OCI-LY7 (cell line): ENCODE measurements at regions not wholly inside any gene's neighbourhood (a gene's known extent, or its start where the extent isn't known, plus 50 kb on each side); places are given as distances from the start of the nearest gene placed in this dataset.

Experiments used
- BruUV-seq: library from RNA; stranded (reverse); fragments of 400-500 nt; replicated peaks from 2 replicates; lab custom pipeline; 2021; lab: Mats Ljungman, UMichigan
- CTCF ChIA-PET: fragments of 300-600 bp; sonication (Branson Sonifier 250); formaldehyde crosslinking; loops from one replicate; lab custom pipeline; 2022; ENCODE audit warnings: antibody characterized with exemption; ENCODE audit not compliant: unreplicated experiment; lab: Charles Lee
- POLR2A ChIA-PET: fragments of 300-600 bp; sonication (Branson Sonifier 250); formaldehyde crosslinking; loops from one replicate; lab custom pipeline; 2022; ENCODE audit warnings: antibody characterized with exemption; lab: Charles Lee
- DNase-seq: peaks from one replicate; pipeline ENCODE4 v3.0.0-alpha.2; 2015; ENCODE audit warnings: low spot score
- H2AFZ ChIP-seq: fragments of 200-600 bp; sonication (generic), shearing (Covaris generic); 2 replicates; pipeline ENCODE4 v1.6.1; 2014; ENCODE audit warnings: mild to moderate bottlenecking, antibody characterized with exemption, low read length, moderate library complexity
- H3K27ac ChIP-seq: fragments of 200-600 bp; sonication (generic); 2 replicates; pipeline ENCODE4 v1.5.1; 2014; ENCODE audit warnings: mixed run types, low read depth, mild to moderate bottlenecking, moderate library complexity, low read length, inconsistent platforms; ENCODE audit not compliant: poor library complexity, severe bottlenecking
- H3K36me3 ChIP-seq: fragments of 200-600 bp; sonication (generic); 2 replicates; pipeline ENCODE4 v1.6.1; 2014; ENCODE audit warnings: mild to moderate bottlenecking, antibody characterized with exemption, low read length, moderate library complexity, mixed read lengths; ENCODE audit not compliant: insufficient read depth
- H3K4me1 ChIP-seq: fragments of 200-600 bp; sonication (generic); 2 replicates; pipeline ENCODE4 v1.5.1; 2014; ENCODE audit warnings: mild to moderate bottlenecking, low read length; ENCODE audit not compliant: insufficient read depth, poor library complexity, severe bottlenecking
- H3K4me2 ChIP-seq: fragments of 200-600 bp; sonication (generic); 2 replicates; pipeline ENCODE4 v1.6.1; 2014; ENCODE audit warnings: mild to moderate bottlenecking, low read length
- H3K4me3 ChIP-seq: fragments of 200-600 bp; sonication (generic); 2 replicates; pipeline ENCODE4 v1.5.1; 2014; ENCODE audit warnings: mild to moderate bottlenecking, low read depth, low read length; ENCODE audit not compliant: poor library complexity, severe bottlenecking
- H3K79me2 ChIP-seq: fragments of 200-600 bp; sonication (generic); 2 replicates; pipeline ENCODE4 v1.6.1; 2016; ENCODE audit warnings: low read depth, mild to moderate bottlenecking, low read length, moderate library complexity, mixed read lengths; ENCODE audit not compliant: insufficient read depth
- H3K9me2 ChIP-seq: fragments of 200-600 bp; sonication (generic); 2 replicates; pipeline ENCODE4 v1.6.1; 2016; ENCODE audit warnings: mild to moderate bottlenecking, low read length, mixed read lengths; ENCODE audit not compliant: insufficient read depth
- H3K9me3 ChIP-seq: fragments of 200-600 bp; sonication (generic); 2 replicates; pipeline ENCODE4 v1.6.1; 2014; ENCODE audit warnings: mild to moderate bottlenecking, mixed run types, low read length, mixed read lengths
- H4K20me1 ChIP-seq: fragments of 200-600 bp; sonication (generic); 2 replicates; pipeline ENCODE4 v1.6.1; 2014; ENCODE audit warnings: mild to moderate bottlenecking, antibody characterized with exemption, low read length, moderate library complexity, mixed read lengths; ENCODE audit not compliant: insufficient read depth
- CTCF ChIP-seq: fragments of 200-600 bp; sonication (generic); conservative IDR thresholded peaks from 2 replicates; pipeline ENCODE4 v1.5.1; 2014; ENCODE audit warnings: mild to moderate bottlenecking, antibody characterized with exemption, low read length, moderate library complexity, mixed read lengths
- EZH2phosphoT487 ChIP-seq: fragments of 200-600 bp; sonication (generic); IDR thresholded peaks from 2 replicates; pipeline ENCODE4 v1.6.1; 2018; ENCODE audit warnings: low read depth, borderline replicate concordance, mild to moderate bottlenecking, mixed run types, antibody characterized with exemption, low read length, moderate library complexity, mixed read lengths
- intact Hi-C: fragments of 100-400 bp; cut with micrococcal nuclease; formaldehyde crosslinking; loops from one replicate; pipeline ENCODE4 v1.10.0; 2022; ENCODE audit not compliant: unreplicated experiment

- Histone ChIP-seq H3K36me3 (no peaks in the 10 kb centered on the region), H3K79me2 (no peaks in the 10 kb centered on the region), H3K4me1 (no peaks in the 10 kb centered on the region), H3K4me3 (no peak overlapping the region), H4K20me1 (no peaks in the 10 kb centered on the region), H3K9me3 (no peaks in the 10 kb centered on the region), H3K27ac (no peak overlapping the region), H2AFZ (no peak overlapping the region), H3K4me2 (no peak overlapping the region), H3K9me2 (no peaks in the 10 kb centered on the region)
- no peak for DNase-seq
- BruUV-seq = no TSS peak
- ChIA-PET CTCF (no interaction called here), POLR2A (no interaction called here)
- TF ChIP-seq EZH2phosphoT487 (no peak), CTCF (no peak)
- intact Hi-C loops = no loop called here
Observed at GRCh38 chr13:74203576-74203975, 69.4 kb upstream of the KLF12 start.

- Histone ChIP-seq H3K4me1 (no peaks in the 10 kb centered on the region), H3K4me2 (no peak overlapping the region), H3K79me2 (no peaks in the 10 kb centered on the region), H3K27ac (no peak overlapping the region), H3K9me2 (no peaks in the 10 kb centered on the region), H3K4me3 (no peak overlapping the region), H2AFZ (no peak overlapping the region), H4K20me1 (no peaks in the 10 kb centered on the region), H3K9me3 (no peaks in the 10 kb centered on the region), H3K36me3 (no peaks in the 10 kb centered on the region)
- intact Hi-C loops = no loop called here
- TF ChIP-seq CTCF = no peak
- no peak for TF ChIP-seq EZH2phosphoT487
- POLR2A ChIA-PET = no interaction called here
- no TSS peak for BruUV-seq
- CTCF ChIA-PET = interaction anchor here (0.8 kb wide), 1 partner anchor 15 kb away, joined by 3 read pairs; no protein-coding TSS in a partner anchor
- DNase-seq = no peak
Observed at GRCh38 chr13:74202129-74202813, 68.1 kb upstream of the KLF12 start.

GRCh38 chr13:74201530-74201929, 67.3 kb upstream of the KLF12 start:
- Histone ChIP-seq H2AFZ (no peak overlapping the region), H3K4me3 (no peak overlapping the region), H3K9me3 (no peaks in the 10 kb centered on the region), H3K9me2 (no peaks in the 10 kb centered on the region), H3K4me1 (no peaks in the 10 kb centered on the region), H3K79me2 (no peaks in the 10 kb centered on the region), H3K27ac (no peak overlapping the region), H3K4me2 (no peak overlapping the region), H3K36me3 (no peaks in the 10 kb centered on the region), H4K20me1 (no peaks in the 10 kb centered on the region)
- no peak for TF ChIP-seq EZH2phosphoT487
- no peak for TF ChIP-seq CTCF
- BruUV-seq = no TSS peak
- no peak for DNase-seq
- CTCF ChIA-PET = no interaction called here
- intact Hi-C loops = no loop called here
- POLR2A ChIA-PET = interaction anchor here (0.5 kb wide), 1 partner anchor 1505 kb away, joined by 3 read pairs; no protein-coding TSS in a partner anchor
